Kidney tubule cell (primary cell): ENCODE measurements at regions not wholly inside any gene's neighbourhood (a gene's known extent, or its start where the extent isn't known, plus 50 kb on each side); places are given as distances from the start of the nearest gene placed in this dataset.
"Not testable (repeated sequence)": the region's sequence is repeated elsewhere in the genome, so short reads cannot be mapped to it uniquely, and the experiment has no call there.

ENCODE experiments used
- DNase-seq: peaks from one replicate; pipeline ENCODE4 v3.0.0-alpha.2; 2018; ENCODE audit warnings: low spot score

- DNase-seq = no peak
Observed at GRCh38 chr10:28859791-28860190, 182.5 kb downstream of the BAMBI start.

- no peak for DNase-seq
Observed at GRCh38 chr10:28862219-28862618, 184.9 kb downstream of the BAMBI start.

- DNase-seq = no peak
Observed at GRCh38 chr10:28869606-28870201, 192.4 kb downstream of the BAMBI start.

- DNase-seq = no peak
Observed at GRCh38 chr10:28871665-28872064, 194.3 kb downstream of the BAMBI start.

- DNase-seq = no peak
Observed at GRCh38 chr10:28872587-28873165, 195.4 kb downstream of the BAMBI start.

- DNase-seq = peak; percentile 65
Observed at GRCh38 chr10:28873540-28873939, 196.2 kb downstream of the BAMBI start.

- no peak for DNase-seq
Observed at GRCh38 chr10:28874210-28874609, 196.9 kb downstream of the BAMBI start.

- peak; percentile 85 for DNase-seq
Observed at GRCh38 chr10:28875549-28876081, 198.3 kb downstream of the BAMBI start.

- DNase-seq = no peak
Observed at GRCh38 chr10:28878236-28878970, 201.1 kb downstream of the BAMBI start.

- no peak for DNase-seq
Observed at GRCh38 chr10:28879246-28879645, 201.9 kb downstream of the BAMBI start.

- no peak for DNase-seq
Observed at GRCh38 chr10:28879875-28880682, 202.8 kb downstream of the BAMBI start.

- no peak for DNase-seq
Observed at GRCh38 chr10:28880683-28880950, 203.3 kb downstream of the BAMBI start.

- DNase-seq = no peak
Observed at GRCh38 chr10:28881171-28881882, 204.0 kb downstream of the BAMBI start.

GRCh38 chr10:28883741-28884423 is 206.6 kb downstream of the BAMBI start:
- DNase-seq = peak; percentile 21

- no peak for DNase-seq
Observed at GRCh38 chr10:28890121-28890950, 213.0 kb downstream of the BAMBI start.

GRCh38 chr10:28891058-28891713 is 213.9 kb downstream of the BAMBI start:
- peak; percentile 77 for DNase-seq

- DNase-seq = peak; percentile 42
Observed at GRCh38 chr10:28892818-28893547, 215.7 kb downstream of the BAMBI start.

GRCh38 chr10:28894146-28894545 is 216.8 kb downstream of the BAMBI start:
- no peak for DNase-seq

GRCh38 chr10:28895671-28896070 is 218.3 kb downstream of the BAMBI start:
- DNase-seq = not testable (repeated sequence)
